Hepatocyte (in vitro differentiated cells): ENCODE measurements at regions not wholly inside any gene's neighbourhood (a gene's known extent, or its start where the extent isn't known, plus 50 kb on each side); places are given as distances from the start of the nearest gene placed in this dataset.

Experiments
- DNase-seq: peaks from one replicate; pipeline ENCODE4 v3.0.0-alpha.2; 2016; ENCODE audit warnings: low spot score
- H2AFZ ChIP-seq: fragments of 200-600 bp; sonication (generic); 2 replicates; pipeline ENCODE4 v1.6.0; 2016; ENCODE audit warnings: antibody characterized with exemption, mild to moderate bottlenecking
- H3K27ac ChIP-seq: fragments of 200-600 bp; sonication (generic); 2 replicates; pipeline ENCODE4 v1.5.1; 2016; ENCODE audit warnings: mild to moderate bottlenecking
- H3K27me3 ChIP-seq: fragments of 200-600 bp; sonication (generic); 2 replicates; pipeline ENCODE4 v1.6.1; 2016
- H3K36me3 ChIP-seq: fragments of 200-600 bp; sonication (generic); replicated peaks from 2 replicates; pipeline ENCODE4 v1.5.1; 2016; ENCODE audit warnings: low read depth; ENCODE audit not compliant: insufficient read depth
- H3K4me1 ChIP-seq: fragments of 200-600 bp; sonication (generic); 2 replicates; pipeline ENCODE4 v1.5.1; 2016; ENCODE audit warnings: mild to moderate bottlenecking, moderate library complexity; ENCODE audit not compliant: insufficient read depth
- H3K4me2 ChIP-seq: fragments of 200-600 bp; sonication (generic); 2 replicates; pipeline ENCODE4 v1.6.0; 2016
- H3K4me3 ChIP-seq: fragments of 200-600 bp; sonication (generic); 2 replicates; pipeline ENCODE4 v1.5.1; 2016; ENCODE audit warnings: mild to moderate bottlenecking
- H3K79me2 ChIP-seq: fragments of 200-600 bp; sonication (generic); 2 replicates; pipeline ENCODE4 v1.6.0; 2017; ENCODE audit warnings: mild to moderate bottlenecking
- H3K9me2 ChIP-seq: fragments of 200-600 bp; sonication (generic); replicated peaks from 2 replicates; pipeline ENCODE4 v1.6.0; 2017; ENCODE audit warnings: mild to moderate bottlenecking; ENCODE audit not compliant: insufficient read depth
- H3K9me3 ChIP-seq: fragments of 200-600 bp; sonication (generic); 2 replicates; pipeline ENCODE4 v1.5.1; 2016; ENCODE audit warnings: low read depth, mild to moderate bottlenecking
- H4K20me1 ChIP-seq: fragments of 200-600 bp; sonication (generic); 2 replicates; pipeline ENCODE4 v1.6.0; 2016; ENCODE audit warnings: mild to moderate bottlenecking; ENCODE audit not compliant: insufficient read depth, poor library complexity, severe bottlenecking
- EZH2 ChIP-seq: fragments of 200-600 bp; sonication (generic); IDR thresholded peaks from 2 replicates; pipeline ENCODE4 v1.6.1; 2016; ENCODE audit warnings: antibody characterized with exemption, mild to moderate bottlenecking, borderline replicate concordance
- EZH2phosphoT487 ChIP-seq: fragments of 200-600 bp; sonication (generic); IDR thresholded peaks from one replicate; pipeline ENCODE4 v1.6.1; 2018; ENCODE audit warnings: antibody characterized with exemption, mild to moderate bottlenecking, low read depth, moderate library complexity; ENCODE audit not compliant: unreplicated experiment, severe bottlenecking
- WGBS: methylation state at CpG from one replicate; pipeline ENCODE4 v1.1.6; 2016; ENCODE audit warnings: low lambda C conversion rate; ENCODE audit errors: missing lambda C conversion rate; 5-methylcytosine and 5-hydroxymethylcytosine counted together
- TF ChIP-seq, protein P1 (sequence below): fragments of 200-600 bp; sonication (generic); IDR thresholded peaks from 2 replicates; pipeline ENCODE4 v1.5.1; 2016; ENCODE audit warnings: antibody characterized with exemption, mild to moderate bottlenecking; ENCODE audit not compliant: poor library complexity

DNA sequence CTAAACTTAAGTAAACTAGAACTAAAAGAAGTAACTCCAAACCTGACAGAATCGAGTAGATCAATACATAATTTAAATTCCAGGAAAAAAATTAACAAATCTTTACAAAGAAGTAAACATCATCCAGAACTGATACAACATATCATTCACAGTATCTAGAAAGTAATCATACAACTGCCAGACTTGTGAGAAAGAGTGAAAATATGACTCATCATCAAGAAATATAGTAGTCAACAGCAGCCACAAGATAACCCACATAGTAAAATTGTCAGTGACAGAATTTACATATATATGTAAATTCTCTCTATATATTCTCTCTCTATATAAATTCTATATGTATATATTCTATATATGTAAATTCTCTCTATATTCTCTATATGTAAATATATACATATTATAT, 242.8 kb upstream of the RGS17 start:
- no peak for DNase-seq
- H3K27ac ChIP-seq = no peak overlapping the region
- TF ChIP-seq EZH2phosphoT487 (no peak), EZH2 (no peak)
- TF ChIP-seq, protein P1, sequence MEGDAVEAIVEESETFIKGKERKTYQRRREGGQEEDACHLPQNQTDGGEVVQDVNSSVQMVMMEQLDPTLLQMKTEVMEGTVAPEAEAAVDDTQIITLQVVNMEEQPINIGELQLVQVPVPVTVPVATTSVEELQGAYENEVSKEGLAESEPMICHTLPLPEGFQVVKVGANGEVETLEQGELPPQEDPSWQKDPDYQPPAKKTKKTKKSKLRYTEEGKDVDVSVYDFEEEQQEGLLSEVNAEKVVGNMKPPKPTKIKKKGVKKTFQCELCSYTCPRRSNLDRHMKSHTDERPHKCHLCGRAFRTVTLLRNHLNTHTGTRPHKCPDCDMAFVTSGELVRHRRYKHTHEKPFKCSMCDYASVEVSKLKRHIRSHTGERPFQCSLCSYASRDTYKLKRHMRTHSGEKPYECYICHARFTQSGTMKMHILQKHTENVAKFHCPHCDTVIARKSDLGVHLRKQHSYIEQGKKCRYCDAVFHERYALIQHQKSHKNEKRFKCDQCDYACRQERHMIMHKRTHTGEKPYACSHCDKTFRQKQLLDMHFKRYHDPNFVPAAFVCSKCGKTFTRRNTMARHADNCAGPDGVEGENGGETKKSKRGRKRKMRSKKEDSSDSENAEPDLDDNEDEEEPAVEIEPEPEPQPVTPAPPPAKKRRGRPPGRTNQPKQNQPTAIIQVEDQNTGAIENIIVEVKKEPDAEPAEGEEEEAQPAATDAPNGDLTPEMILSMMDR = no peak
- no peaks in the 10 kb centered on the region for H3K36me3 ChIP-seq
- H3K4me2 ChIP-seq = no peak overlapping the region
- WGBS = 96% methylated on average over 1 of the region's 1 CpG
- no peak overlapping the region for H3K4me3 ChIP-seq
- no peak overlapping the region for H2AFZ ChIP-seq
- no peaks in the 10 kb centered on the region for H3K79me2 ChIP-seq
- no peaks in the 10 kb centered on the region for H3K9me3 ChIP-seq
- no peaks in the 10 kb centered on the region for H3K9me2 ChIP-seq
- no peaks in the 10 kb centered on the region for H3K4me1 ChIP-seq
- H3K27me3 ChIP-seq = no peaks in the 10 kb centered on the region
- no peaks in the 10 kb centered on the region for H4K20me1 ChIP-seq

DNA sequence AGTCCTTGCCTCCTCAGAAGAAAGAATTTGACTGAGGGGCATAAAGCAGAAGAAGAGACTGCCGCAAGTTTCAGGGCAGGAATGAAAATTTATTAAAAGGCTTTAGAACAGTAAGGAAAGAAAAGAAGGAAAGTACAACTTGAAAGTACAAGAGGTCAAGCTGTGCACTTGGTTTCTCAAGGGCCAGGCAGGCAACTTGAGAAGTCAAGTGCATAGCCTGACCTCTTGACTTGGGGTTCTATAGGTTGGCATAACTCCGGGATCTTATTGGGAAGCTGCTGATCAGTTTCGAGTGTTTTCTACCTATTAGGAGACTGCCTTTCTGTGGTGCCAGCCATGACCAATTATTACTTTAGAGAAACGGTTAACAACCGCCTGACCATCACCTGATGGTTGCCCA, 237.0 kb upstream of the RGS17 start:
- TF ChIP-seq, protein P1 = no peak
- TF ChIP-seq EZH2phosphoT487 (no peak), EZH2 (no peak)
- Histone ChIP-seq H3K4me3 (no peak overlapping the region), H3K79me2 (no peaks in the 10 kb centered on the region), H3K4me2 (no peak overlapping the region), H3K9me3 (no peaks in the 10 kb centered on the region), H2AFZ (no peak overlapping the region), H3K36me3 (no peaks in the 10 kb centered on the region), H4K20me1 (no peaks in the 10 kb centered on the region), H3K4me1 (no peaks in the 10 kb centered on the region), H3K9me2 (no peaks in the 10 kb centered on the region), H3K27ac (no peak overlapping the region), H3K27me3 (no peaks in the 10 kb centered on the region)
- WGBS = 86% methylated on average over 5 of the region's 5 CpGs
- no peak for DNase-seq

DNA sequence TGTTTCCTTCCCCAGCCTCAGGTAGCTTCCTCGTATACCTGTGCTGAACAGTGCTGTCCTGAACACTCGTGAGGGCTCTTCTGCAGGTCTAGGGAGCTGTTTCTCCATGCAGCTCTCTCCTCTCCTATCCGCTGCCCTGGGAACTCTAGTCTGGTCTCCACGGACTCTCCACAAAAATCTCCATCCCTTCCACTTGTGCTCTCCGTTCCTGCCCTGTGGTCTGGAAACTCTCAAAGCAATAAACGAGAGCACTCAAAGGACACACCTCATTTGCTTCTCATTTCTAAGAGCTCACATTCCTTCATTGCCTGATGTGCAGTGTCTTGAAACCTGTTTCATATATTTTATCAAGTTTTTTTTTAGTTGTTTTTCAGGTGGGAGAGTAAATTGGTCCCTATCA, 235.9 kb upstream of the RGS17 start:
- 80% methylated on average over 6 of the region's 6 CpGs for WGBS
- Histone ChIP-seq H3K4me3 (no peak overlapping the region), H3K79me2 (no peaks in the 10 kb centered on the region), H2AFZ (no peak overlapping the region), H3K9me2 (no peaks in the 10 kb centered on the region), H3K9me3 (no peaks in the 10 kb centered on the region), H3K27ac (no peak overlapping the region), H3K4me1 (no peaks in the 10 kb centered on the region), H3K27me3 (no peaks in the 10 kb centered on the region), H4K20me1 (no peaks in the 10 kb centered on the region), H3K36me3 (no peaks in the 10 kb centered on the region), H3K4me2 (no peak overlapping the region)
- no peak for DNase-seq
- TF ChIP-seq EZH2phosphoT487 (no peak), EZH2 (no peak)
- TF ChIP-seq, protein P1 = no peak

DNA sequence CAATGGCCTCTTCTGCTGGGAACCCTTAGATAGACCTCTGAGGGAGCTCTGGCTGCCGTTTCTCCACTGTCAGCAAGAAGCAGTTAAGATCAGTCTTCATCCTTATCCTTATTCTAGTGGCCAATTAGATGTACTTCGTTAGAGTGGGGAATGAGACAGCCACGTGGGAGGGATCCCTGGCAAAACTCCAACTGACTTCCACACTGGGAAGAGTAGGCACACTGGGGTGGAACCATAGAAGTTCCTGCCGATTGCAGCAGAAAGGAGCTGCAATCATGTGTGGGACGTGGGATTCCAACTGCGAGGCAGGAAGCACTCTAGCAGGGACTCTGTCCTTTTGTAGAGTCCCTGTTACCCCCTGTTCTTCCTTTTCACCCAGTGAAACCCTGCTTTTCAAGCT, 226.3 kb upstream of the RGS17 start:
- H3K79me2 ChIP-seq = no peaks in the 10 kb centered on the region
- H3K9me3 ChIP-seq = no peaks in the 10 kb centered on the region
- no peak overlapping the region for H3K27ac ChIP-seq
- H4K20me1 ChIP-seq = no peaks in the 10 kb centered on the region
- H3K4me2 ChIP-seq = no peak overlapping the region
- H3K9me2 ChIP-seq = no peaks in the 10 kb centered on the region
- DNase-seq = no peak
- H3K4me1 ChIP-seq = no peaks in the 10 kb centered on the region
- 71% methylated on average over 6 of the region's 6 CpGs for WGBS
- TF ChIP-seq EZH2 = no peak
- no peak for TF ChIP-seq EZH2phosphoT487
- TF ChIP-seq, protein P1 = no peak
- no peaks in the 10 kb centered on the region for H3K36me3 ChIP-seq
- H2AFZ ChIP-seq = no peak overlapping the region
- H3K27me3 ChIP-seq = no peaks in the 10 kb centered on the region
- no peak overlapping the region for H3K4me3 ChIP-seq
